GM13976 (cell line): ENCODE measurements at regions not wholly inside any gene's neighbourhood (a gene's known extent, or its start where the extent isn't known, plus 50 kb on each side); places are given as distances from the start of the nearest gene placed in this dataset.
"Not testable (repeated sequence)": the region's sequence is repeated elsewhere in the genome, so short reads cannot be mapped to it uniquely, and the experiment has no call there.

Source experiments
- DNase-seq: peaks from one replicate; pipeline ENCODE4 v3.0.0; 2012; ENCODE audit warnings: low spot score
- CTCF ChIP-seq: IDR thresholded peaks from 2 replicates; pipeline ENCODE4 v1.5.1; 2012; ENCODE audit warnings: borderline replicate concordance, mild to moderate bottlenecking; ENCODE audit not compliant: insufficient read depth; ENCODE audit errors: extremely low read depth, missing control alignments, control extremely low read depth
- in situ Hi-C: fragments of 300-500 bp; cut with MboI; formaldehyde crosslinking; loops from one replicate; pipeline ENCODE4 v1.12.0; 2022; ENCODE audit warnings: low sequenced_read_pairs, mixed read lengths, inconsistent platforms; ENCODE audit not compliant: unreplicated experiment

GRCh38 chr13:91245288-91245687 is 102.2 kb upstream of the MIR17HG start:
- no peak for TF ChIP-seq CTCF
- DNase-seq = no peak
- in situ Hi-C loops = no loop called here

GRCh38 chr13:91247768-91248167 is 99.7 kb upstream of the MIR17HG start:
- in situ Hi-C loops = no loop called here

GRCh38 chr13:91248249-91248648 is 99.2 kb upstream of the MIR17HG start:
- TF ChIP-seq CTCF = no peak
- in situ Hi-C loops = no loop called here
- DNase-seq = no peak

More at GRCh38 chr13:91247768-91248167, 99.7 kb upstream of the MIR17HG start:
- no peak for TF ChIP-seq CTCF
- DNase-seq = peak; percentile 14

- no peak for DNase-seq
- in situ Hi-C loops = no loop called here
- TF ChIP-seq CTCF = no peak
Measured at GRCh38 chr13:91249370-91249769, 98.1 kb upstream of the MIR17HG start.

- DNase-seq = no peak
- in situ Hi-C loops = no loop called here
- no peak for TF ChIP-seq CTCF
Measured at GRCh38 chr13:91249861-91250260, 97.6 kb upstream of the MIR17HG start.

GRCh38 chr13:91251573-91251972 is 95.9 kb upstream of the MIR17HG start:
- in situ Hi-C loops, DNase-seq: not testable (repeated sequence)

GRCh38 chr13:91264484-91264883 is 83.0 kb upstream of the MIR17HG start:
- TF ChIP-seq CTCF = no peak

More at GRCh38 chr13:91264484-91264883, 83.0 kb upstream of the MIR17HG start:
- no peak for DNase-seq
- in situ Hi-C loops = no loop called here
